ENCODE measurements at regions not wholly inside any gene's neighbourhood (a gene's known extent, or its start where the extent isn't known, plus 50 kb on each side); places are given as distances from the start of the nearest gene placed in this dataset.

- no peak for FAIRE-seq
- no peak for TF ChIP-seq CTCF (IDR thresholded peaks at IDR 0.05; ENCODE audit: borderline replicate concordance, extremely low read depth, insufficient read depth)
- intact Hi-C loops (cut with DNase I), result no loop called here
These were observed 630.8 kb upstream of the SLC39A10 start for GRCh38 chr2:195026261-195026660.

GRCh38 chr2:195022508-195022830 is 634.6 kb upstream of the SLC39A10 start:
- Histone ChIP-seq H3K4me3 (ENCODE audit: low read length in 3 of 3) (no peak overlapping the region), H3K27me3 (ENCODE audit: control insufficient read depth, insufficient read depth, low read length) (no peaks in the 10 kb centered on the region), H3K27ac (ENCODE audit: low read depth in 2 of 2, low read length in 2 of 2) (no peak overlapping the region), H3K9me3 (ENCODE audit: control insufficient read depth in 2 of 3, insufficient read depth in 1 of 3, low read length in 3 of 3) (no peaks in the 10 kb centered on the region), H3K36me3 (ENCODE audit: control insufficient read depth in 2 of 3, insufficient read depth in 3 of 3, low read length in 3 of 3) (no peaks in the 10 kb centered on the region), H3K9ac (ENCODE audit: low read length in 3 of 3) (no peak overlapping the region), H3K4me1 (ENCODE audit: control insufficient read depth in 2 of 3, insufficient read depth in 2 of 3, low read depth in 1 of 3, low read length in 3 of 3) (no peaks in the 10 kb centered on the region)
- no peak for TF ChIP-seq CTCF (IDR thresholded peaks at IDR 0.05; ENCODE audit: borderline replicate concordance, extremely low read depth, insufficient read depth)
- FAIRE-seq (no peak), DNase-seq (no peak)
- intact Hi-C loops (cut with DNase I), result no loop called here

More at GRCh38 chr2:195026261-195026660, 630.8 kb upstream of the SLC39A10 start:
- Histone ChIP-seq H3K4me3 (ENCODE audit: low read length in 3 of 3) (no peak overlapping the region), H3K27ac (ENCODE audit: low read depth in 2 of 2, low read length in 2 of 2) (no peak overlapping the region), H3K36me3 (ENCODE audit: control insufficient read depth in 2 of 3, insufficient read depth in 3 of 3, low read length in 3 of 3) (no peaks in the 10 kb centered on the region), H3K9me3 (ENCODE audit: control insufficient read depth in 2 of 3, insufficient read depth in 1 of 3, low read length in 3 of 3) (no peaks in the 10 kb centered on the region), H3K4me1 (ENCODE audit: control insufficient read depth in 2 of 3, insufficient read depth in 2 of 3, low read depth in 1 of 3, low read length in 3 of 3) (no peaks in the 10 kb centered on the region), H3K9ac (ENCODE audit: low read length in 3 of 3) (no peak overlapping the region), H3K27me3 (ENCODE audit: control insufficient read depth, insufficient read depth, low read length) (no peaks in the 10 kb centered on the region)
- DNase-seq, result no peak

GRCh38 chr2:195021711-195022507 is 635.1 kb upstream of the SLC39A10 start:
- Histone ChIP-seq H3K27me3 (ENCODE audit: control insufficient read depth, insufficient read depth, low read length) (no peaks in the 10 kb centered on the region), H3K9me3 (ENCODE audit: control insufficient read depth in 2 of 3, insufficient read depth in 1 of 3, low read length in 3 of 3) (no peaks in the 10 kb centered on the region), H3K27ac (ENCODE audit: low read depth in 2 of 2, low read length in 2 of 2) (no peak overlapping the region), H3K36me3 (ENCODE audit: control insufficient read depth in 2 of 3, insufficient read depth in 3 of 3, low read length in 3 of 3) (no peaks in the 10 kb centered on the region), H3K4me1 (ENCODE audit: control insufficient read depth in 2 of 3, insufficient read depth in 2 of 3, low read depth in 1 of 3, low read length in 3 of 3) (no peaks in the 10 kb centered on the region), H3K9ac (ENCODE audit: low read length in 3 of 3) (no peak overlapping the region), H3K4me3 (ENCODE audit: low read length in 3 of 3) (no peak overlapping the region)
- no peak for FAIRE-seq
- DNase-seq, result no peak
- intact Hi-C loops (cut with DNase I), result no loop called here
- TF ChIP-seq CTCF (IDR thresholded peaks at IDR 0.05; ENCODE audit: borderline replicate concordance, extremely low read depth, insufficient read depth), result no peak

GRCh38 chr2:195018462-195018861 is 638.6 kb upstream of the SLC39A10 start:
- Histone ChIP-seq H3K27me3 (ENCODE audit: control insufficient read depth, insufficient read depth, low read length) (no peaks in the 10 kb centered on the region), H3K27ac (ENCODE audit: low read depth in 2 of 2, low read length in 2 of 2) (no peak overlapping the region), H3K36me3 (ENCODE audit: control insufficient read depth in 2 of 3, insufficient read depth in 3 of 3, low read length in 3 of 3) (no peaks in the 10 kb centered on the region), H3K4me1 (ENCODE audit: control insufficient read depth in 2 of 3, insufficient read depth in 2 of 3, low read depth in 1 of 3, low read length in 3 of 3) (no peaks in the 10 kb centered on the region), H3K4me3 (ENCODE audit: low read length in 3 of 3) (no peak overlapping the region), H3K9ac (ENCODE audit: low read length in 3 of 3) (no peak overlapping the region), H3K9me3 (ENCODE audit: control insufficient read depth in 2 of 3, insufficient read depth in 1 of 3, low read length in 3 of 3) (no peaks in the 10 kb centered on the region)
- intact Hi-C loops (cut with DNase I), result no loop called here
- DNase-seq (no peak), FAIRE-seq (no peak)
- no peak for TF ChIP-seq CTCF (IDR thresholded peaks at IDR 0.05; ENCODE audit: borderline replicate concordance, extremely low read depth, insufficient read depth)
